ENCODE measurements at regions not wholly inside any gene's neighbourhood (a gene's known extent, or its start where the extent isn't known, plus 50 kb on each side); places are given as distances from the start of the nearest gene placed in this dataset.

DNA sequence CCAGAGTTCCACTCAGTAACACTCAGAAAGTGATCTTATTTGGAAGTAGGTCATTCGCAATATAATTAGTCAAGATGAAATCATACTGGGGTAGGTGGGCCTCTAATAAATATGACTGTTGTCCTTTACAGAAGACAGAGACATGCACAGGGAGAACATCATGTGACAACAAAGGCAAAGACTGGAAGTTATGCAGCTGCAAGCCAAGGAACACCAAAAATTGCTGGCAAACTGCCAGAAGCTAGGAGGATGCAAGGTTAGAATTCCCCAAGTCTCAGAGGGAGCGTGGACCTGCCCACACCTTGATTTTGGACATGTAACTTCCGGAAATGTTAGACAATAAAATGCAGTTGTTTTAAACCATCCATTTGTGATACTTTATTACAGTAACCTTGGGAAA, 471.5 kb upstream of the AGTR1 start:
- no peak for DNase-seq (ENCODE audit: low spot score)

DNA sequence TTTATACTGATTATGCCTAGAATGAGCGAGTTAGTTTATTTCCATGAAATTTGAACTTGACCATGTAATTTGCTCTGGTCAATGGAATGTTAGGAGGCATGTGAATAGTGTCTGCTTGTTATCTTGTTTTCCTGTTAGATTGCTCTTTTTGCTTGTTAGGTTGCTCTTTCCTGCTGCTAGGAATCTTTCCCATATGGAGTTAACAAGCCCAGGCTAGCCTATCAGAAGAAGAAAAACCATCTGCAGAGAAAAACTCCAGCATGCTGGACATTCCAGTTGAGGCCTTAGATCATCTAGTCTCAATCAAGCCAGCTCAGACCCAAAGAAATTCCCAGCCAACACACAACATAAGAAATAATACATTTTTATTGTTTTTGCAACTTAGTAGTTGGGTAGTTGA, 470.2 kb upstream of the AGTR1 start:
- DNase-seq (ENCODE audit: low spot score) = no peak

DNA sequence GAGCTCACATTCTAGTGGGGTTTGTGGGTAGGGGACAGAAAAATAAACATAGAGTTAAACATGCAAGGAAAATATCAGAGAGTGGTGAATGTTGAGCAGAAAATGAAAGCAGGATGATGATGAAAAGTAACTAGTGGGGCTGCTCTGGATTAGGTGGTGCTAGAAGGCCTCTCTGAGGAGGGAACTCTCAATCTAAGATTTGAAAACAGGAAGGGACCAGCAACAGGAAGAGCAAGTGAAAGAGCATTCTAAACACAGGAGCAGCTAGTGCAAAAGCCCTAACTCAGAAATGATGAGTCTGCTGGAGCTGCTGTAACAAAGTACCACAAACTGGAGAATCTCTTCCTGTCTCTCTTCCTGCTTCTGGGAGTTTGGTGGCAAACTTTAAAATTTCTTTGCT, 468.6 kb upstream of the AGTR1 start:
- DNase-seq (ENCODE audit: low spot score) = no peak

DNA sequence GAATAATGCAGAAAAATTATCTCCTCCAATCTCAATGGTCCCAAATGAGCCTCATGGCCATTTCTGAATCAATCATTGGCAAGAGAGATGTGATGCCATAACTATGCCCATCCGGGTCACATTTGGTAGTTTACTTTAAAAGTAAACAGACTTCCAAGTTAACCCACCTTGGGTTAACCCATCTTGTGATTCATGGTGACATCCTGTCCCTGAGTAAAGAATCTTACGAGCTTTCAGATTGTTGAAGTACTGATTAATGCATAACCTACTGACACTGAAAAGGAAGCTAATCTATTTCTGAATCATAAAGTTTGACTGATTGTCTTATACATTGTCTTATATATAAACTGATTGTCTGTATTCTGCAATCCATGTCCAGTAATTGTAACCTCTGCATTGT, 467.2 kb upstream of the AGTR1 start:
- no peak for DNase-seq (ENCODE audit: low spot score)

DNA sequence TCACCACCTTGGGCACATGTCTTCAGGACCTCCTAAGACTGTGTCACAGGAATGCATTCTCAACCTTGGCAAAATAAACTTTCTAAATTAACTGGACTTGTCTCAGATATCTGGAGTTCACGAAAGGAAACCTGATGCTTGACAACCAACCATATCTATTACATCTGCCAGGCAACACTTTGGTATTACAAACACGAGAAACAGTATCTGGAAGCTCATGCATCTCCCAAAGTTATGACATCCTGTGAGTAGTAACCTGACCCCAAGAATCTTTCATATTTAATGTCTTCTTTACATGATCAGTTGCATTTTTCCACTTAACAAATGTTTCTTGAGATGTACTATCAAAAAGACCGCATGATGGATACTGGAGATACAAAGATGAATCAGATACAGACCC, 465.3 kb upstream of the AGTR1 start:
- DNase-seq (ENCODE audit: low spot score) = no peak

DNA sequence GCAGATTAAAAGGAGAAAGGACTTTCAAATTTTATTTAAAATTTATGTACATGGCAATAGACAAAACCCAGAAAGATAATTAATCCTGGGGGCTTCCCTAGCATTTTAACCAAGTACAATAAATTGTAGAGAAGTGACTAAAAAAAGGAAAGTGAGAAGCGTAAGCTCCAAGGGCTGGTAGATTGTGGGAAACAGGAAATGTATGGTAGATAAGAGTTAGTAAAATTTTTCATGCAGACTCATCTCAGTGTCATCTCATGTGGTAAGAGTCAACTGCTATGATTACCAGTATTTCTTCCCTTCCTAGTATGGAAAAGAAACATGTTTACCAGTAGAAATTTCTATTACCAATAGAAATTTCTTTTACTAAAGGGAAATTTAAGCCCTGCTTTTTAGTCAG, 464.3 kb upstream of the AGTR1 start:
- DNase-seq (ENCODE audit: low spot score) = peak; percentile 24

DNA sequence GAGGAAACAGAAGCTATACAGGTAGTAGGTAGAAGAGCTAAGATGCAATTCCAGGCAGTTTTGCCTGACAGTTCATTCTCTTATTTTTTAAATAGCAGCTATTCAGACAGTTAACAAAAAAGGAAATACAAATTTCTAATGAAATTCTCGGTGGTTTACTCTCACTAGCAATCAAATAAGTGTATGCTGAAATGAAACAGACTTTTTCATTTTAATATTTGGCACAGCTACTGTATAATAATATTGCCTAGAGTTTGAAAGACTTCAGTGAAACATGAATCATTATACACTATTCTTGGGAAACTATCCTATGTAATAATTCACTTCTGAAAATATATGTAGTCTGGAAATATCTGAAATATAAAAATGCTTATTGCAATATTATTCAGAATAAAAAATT, 463.2 kb upstream of the AGTR1 start:
- no peak for DNase-seq (ENCODE audit: low spot score)

DNA sequence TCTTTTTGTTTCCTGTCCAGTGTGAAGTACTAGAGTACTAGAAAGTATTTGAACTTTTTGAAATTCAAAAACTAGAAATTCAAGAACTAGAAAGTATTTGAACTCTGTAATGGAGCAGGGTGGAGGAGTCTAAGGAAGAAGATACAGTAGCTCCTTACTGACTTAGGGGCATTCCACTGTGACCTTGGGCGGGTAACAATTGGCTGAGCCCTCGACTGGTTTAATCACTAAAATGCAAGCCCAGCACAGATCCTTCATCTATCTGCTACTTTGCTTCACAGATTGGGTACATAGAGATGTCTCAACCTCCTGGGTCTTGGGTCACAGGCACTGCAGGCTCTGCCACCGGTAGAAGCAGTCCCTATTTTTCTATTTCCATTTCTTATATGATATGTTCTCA, 462.1 kb upstream of the AGTR1 start:
- no peak for DNase-seq (ENCODE audit: low spot score)

DNA sequence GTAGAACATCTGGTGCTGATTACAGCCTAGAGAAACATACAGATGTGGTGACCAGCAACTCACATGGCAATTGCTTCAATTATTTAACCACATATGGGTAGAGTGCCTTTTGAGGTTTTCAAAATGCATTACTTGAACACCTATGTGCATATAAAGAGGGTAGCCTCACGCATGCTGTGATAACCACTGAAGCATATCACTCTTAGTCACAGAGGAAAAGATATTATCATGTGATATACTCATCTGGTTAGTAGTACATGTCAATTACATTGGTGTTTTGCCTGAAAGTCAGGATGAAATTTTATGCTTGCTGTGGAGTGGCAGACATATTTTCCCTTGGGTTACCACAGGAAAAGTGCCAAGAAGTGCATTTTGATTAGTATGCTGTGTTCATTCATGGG, 459.3 kb upstream of the AGTR1 start:
- no peak for DNase-seq (ENCODE audit: low spot score)

DNA sequence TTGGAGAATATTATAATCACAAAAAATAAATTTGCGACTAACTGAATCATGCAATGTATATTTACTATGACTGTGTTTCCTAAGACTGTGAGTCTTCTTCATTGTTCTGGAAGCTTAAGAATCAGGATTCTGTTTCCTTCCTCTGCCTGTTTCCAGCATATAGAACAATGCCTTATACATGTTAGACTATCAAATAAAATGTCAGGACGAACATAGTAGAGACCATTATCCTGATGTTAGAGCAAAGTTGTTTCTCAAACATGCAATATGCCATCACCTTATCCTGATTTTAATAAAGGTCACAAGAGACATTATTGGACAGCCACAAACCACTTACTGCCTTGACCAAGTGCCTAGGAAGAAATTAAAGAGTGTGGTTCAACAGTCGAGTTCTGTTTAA, 457.4 kb upstream of the AGTR1 start:
- DNase-seq (ENCODE audit: low spot score) = no peak

DNA sequence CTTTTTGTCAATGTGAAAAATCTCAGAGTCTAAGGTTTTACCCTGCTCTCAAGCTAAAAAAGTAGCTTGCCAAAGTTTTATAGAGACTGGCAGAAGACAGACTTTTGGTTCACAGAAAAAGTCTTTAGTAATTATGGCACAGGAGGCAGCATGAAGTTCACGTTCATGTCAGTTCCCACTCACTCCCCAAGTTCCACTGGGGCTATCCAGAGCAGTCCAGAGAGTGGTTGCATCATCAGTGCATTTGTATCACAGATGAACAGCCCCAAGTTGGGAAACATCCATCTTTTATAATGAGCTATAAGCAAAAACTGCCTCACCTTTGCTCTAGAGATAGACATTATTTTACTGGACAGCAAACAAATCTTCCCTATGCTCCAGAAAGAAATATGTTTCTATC, 454.1 kb upstream of the AGTR1 start:
- DNase-seq (ENCODE audit: low spot score) = no peak

DNA sequence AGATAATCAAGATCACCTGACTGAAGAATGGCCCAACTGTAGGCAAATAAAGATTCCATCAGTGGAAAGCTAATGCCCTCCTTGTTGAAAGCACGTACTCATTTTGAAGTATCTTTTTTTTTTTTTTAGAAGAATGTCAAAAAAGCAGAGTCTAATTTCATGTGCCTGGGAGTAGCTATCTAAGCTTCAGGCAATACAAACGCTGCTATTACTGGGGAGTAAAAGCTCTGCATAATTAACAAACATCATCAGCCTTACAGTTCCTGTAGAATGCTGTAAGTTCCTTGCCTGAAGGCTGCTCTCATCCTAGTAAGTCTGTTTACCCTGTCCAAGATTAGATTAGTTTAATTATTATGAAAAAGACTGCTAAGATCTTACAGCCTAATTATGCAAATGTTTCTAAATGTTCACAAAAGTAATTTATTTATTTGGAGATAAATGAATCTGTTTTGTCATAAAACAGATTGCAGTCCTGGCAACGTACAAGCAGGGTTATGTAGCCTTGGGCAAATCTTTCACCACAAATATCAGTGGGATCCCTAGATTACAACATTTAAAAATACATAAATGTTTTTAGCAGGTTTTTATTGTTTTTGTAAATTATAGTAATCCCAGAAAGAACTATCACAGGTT, 451.3 kb upstream of the AGTR1 start:
- DNase-seq (ENCODE audit: low spot score) = no peak

DNA sequence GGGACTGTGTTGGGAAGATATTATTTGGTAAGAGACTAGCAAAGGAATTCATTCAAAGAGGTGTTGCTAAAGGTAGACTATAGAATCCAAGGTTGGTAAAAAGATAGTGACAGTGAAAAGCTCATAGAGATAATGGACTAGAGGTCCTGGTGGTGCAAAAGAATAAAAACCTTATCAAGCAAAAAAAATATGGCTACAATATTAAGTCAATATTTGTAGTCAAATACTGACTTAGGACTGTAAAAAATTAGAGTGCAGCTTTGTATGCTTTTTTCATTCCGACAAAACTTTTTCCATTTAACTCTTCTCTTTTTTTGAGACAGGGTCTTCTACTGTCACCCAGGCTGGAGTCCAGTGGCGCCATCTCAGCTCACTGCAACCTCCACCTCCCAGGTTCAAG, 444.0 kb upstream of the AGTR1 start:
- DNase-seq (ENCODE audit: low spot score) = no peak

DNA sequence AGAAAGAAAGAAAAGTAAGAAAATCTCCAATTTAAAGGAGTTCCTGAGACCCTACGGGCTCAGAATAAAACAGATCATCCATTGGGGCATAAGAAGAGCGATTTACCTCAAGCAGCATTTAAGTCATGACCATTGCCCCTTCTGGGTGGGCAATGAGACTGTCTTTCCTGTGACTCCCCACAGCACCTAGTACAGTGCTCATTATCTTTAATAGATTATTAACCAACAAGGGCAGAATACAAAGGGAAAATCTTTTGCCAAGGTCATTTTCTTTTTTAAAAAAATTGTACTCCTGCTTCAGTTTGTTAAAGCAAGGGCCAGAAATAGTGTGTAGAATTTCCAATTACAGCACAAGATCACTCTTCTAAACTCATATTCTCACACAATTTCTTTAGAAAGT, 443.3 kb upstream of the AGTR1 start:
- DNase-seq (ENCODE audit: low spot score) = no peak

DNA sequence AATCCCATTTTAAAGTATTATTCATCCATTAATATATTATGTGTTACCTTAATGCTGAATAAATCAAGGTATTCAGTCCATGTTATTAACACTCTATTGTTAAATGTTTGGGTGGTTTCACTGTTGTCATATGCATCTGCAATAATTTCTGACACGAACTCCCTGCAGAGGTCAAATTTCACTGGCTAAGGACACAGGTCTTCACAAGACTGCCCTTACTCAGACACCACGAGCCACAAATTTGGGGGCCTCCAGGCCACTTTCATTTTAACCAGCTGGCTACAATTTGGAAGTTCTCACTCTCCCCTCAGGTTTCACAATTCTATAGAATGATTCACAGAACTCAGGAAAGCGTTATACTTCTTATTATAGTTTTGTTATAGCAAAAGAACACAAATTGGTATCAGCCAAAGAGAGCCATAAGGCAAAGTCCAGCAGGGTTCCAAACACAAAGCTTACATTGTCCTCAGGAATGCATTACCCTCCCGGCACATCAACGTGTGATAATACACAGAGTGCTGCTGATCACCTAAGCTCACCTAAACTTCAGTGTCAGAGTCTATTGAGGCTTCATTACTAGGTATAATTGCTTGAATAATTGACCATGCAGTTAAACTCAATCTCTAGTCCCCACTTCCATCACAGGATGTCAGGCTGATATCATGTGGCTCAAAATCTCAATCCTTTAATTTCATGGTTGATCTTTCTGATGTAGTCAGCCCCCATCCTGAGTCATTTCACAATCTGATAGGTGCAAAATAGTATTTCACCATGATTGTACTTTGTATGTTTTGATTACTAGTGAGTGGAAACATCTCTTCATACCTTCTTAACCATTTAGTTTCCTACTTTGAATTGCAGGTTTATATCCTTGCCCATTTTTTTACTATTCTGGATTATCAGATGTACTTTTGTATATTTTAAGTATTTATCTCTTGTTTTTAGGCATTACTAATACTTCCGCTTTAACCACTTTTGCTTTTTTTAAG, 441.4 kb upstream of the AGTR1 start:
- DNase-seq (ENCODE audit: low spot score) = no peak

DNA sequence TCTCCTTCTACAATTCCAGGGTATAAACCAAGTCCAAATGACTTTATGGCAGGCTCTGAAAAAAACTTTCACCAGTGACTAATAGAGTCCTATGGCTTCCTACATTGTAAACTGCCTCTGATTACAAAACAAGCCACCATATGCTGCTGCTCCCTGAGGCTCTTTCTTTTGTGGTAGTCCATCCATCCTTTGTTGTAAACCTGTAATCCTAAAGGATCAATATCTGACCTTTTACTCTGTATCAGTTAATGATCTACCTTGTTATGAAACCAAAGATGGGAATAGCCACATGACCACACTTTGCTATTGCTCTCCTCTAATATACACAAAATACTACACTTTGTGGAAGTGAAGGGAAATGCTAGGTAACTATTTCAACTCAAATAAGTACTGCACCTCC, 434.7 kb upstream of the AGTR1 start:
- DNase-seq (ENCODE audit: low spot score) = no peak

DNA sequence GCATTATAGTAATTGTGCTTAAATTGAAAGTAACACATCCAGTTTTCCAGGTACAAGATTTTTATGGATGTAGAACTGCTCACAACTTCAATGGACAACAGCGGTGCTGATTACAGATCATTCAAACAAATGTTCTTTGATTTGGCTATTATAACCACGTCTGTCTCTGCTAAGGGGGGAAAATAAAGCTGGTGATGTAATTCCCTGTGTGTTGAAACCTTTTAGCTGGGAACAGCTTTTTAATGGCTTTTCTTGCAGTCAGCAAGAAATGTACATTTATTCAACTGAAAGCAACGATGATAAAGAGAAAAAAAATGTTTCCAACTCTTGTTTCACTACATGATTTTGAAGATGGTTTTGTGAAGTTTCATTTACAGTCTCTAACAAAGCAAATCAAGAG, 431.9 kb upstream of the AGTR1 start:
- DNase-seq (ENCODE audit: low spot score) = no peak

DNA sequence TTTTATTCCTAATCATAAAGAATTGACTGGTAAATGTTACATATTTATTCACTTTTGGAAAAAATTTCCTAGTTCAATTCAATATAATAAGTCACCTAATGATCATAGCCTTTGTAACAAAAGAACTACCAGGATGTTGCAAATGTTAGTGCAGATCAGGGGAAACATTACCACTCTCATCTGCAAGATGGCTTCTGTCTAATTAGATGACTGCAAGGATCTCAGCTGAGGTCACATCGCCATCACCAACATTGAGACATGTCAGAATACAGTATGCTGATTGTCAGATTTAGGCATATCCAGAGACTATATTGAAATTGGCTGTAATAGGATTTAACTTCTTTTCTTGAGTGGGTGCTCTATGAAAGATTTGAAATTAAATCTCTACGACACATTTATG, 431.4 kb upstream of the AGTR1 start:
- no peak for DNase-seq (ENCODE audit: low spot score)

DNA sequence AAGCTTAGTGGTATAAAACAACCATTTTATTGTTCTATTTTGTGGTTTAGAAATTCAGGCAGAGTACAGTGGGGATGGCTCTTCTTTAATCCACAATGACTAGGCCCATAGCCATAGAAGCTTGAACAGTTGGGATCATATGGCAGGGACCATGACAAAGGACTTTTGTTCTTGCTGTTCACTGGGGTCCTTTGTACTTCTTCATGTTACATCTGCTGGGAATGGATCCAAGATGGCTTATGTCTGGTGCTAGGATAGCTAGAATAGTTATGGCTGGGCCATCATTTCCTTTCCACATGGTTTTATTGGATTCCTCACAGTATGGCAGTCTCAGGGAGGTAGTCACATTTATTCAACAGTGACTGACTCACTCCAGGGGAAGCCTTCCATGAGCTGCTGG, 427.9 kb upstream of the AGTR1 start:
- DNase-seq (ENCODE audit: low spot score) = no peak

DNA sequence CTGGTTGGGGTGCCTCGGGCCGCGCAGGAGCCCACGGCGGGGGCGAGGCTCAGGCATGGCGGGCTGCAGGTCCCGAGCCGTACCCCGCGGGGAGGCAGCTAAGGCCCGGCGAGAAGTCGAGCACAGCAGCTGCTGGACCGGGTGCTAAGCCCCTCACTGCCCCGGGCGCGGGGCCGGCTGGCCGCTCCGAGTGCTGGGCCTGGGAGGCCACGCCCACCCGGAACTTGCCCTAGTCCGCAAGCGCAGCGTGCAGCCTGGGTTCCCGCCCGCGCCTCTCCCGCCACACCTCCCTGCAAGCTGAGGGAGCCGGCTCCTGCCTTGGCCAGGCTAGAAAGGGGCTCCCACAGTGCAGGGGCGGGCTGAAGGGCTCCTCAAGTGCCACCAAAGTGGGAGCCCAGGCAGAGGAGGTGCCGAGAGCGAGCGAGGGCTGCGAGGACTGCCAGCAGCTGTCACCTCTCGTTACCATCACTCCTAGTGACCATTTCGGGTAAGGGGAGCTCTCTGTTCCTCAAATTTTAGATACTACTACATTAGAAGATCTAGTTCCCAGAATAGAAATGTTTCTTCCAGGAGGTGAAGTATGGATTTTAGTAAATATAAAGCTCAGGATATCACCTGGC, 417.0 kb upstream of the AGTR1 start:
- no peak for DNase-seq (ENCODE audit: low spot score)

DNA sequence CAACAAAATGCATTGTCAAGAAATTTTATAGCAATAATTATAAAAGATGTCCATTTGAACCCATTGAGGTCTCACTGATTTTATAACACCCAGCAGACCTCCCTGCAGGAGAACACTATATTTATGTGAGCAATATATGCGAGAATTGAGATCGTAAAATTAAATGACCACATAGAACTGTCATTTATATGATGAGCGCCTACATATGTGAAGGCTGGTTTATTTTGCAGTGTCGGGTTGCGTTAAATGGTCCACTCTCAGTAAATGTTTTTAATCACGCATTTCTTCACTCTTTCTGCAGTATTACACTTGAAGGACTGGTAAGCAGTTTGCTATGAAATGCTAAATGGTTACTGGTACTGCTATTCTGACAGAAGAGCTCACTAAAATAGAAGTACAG, 408.5 kb upstream of the AGTR1 start:
- DNase-seq (ENCODE audit: low spot score) = no peak

DNA sequence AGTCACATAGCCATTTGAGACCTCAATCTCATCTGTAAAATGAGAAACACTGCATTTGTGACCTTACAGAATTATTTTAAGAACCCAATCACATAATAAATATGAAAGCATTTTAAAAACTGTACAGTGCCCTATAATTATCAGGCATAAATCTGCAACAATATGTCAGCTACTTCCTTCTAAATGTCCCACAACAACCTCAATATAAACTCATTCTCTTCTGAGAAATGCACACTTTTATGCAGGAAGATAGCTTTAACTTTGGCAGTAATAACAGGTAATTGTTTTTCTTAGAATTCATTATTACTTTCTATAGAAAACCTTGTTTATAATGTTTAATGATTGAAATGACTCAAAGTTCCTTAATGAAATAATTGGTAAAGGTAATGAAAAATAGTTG, 400.7 kb upstream of the AGTR1 start:
- DNase-seq (ENCODE audit: low spot score) = no peak

DNA sequence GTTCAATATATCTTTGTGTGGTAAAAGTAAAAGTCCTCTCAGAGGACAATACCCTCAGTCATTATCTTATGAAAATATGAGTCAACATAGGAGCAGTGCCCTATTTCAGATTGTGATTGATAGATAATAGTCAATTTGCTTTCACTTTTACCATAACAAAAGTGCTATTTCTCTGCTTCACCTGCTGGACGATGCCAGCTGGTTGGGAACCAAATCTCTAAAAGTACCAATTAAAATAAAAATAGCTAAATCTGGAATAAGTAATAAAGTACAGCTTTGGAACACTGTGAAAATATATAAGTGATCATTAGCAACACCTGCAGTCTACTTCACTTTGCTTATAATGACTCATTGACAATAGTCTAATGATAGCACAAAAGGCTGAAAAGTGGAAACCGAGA, 390.3 kb upstream of the AGTR1 start:
- DNase-seq (ENCODE audit: low spot score) = no peak
